HCT116 (cell line): ENCODE measurements at regions not wholly inside any gene's neighbourhood (a gene's known extent, or its start where the extent isn't known, plus 50 kb on each side); places are given as distances from the start of the nearest gene placed in this dataset.

ENCODE experiments used
- ATAC-seq: fragments of 200-7000 bp; cut with Tn5 transposase; 2 replicates; pipeline ENCODE4 v1.9.1; 2020; ENCODE audit warnings: mild to moderate bottlenecking, moderate library complexity
- BruUV-seq: library from RNA; stranded (reverse); fragments of 400-500 nt; replicated peaks from 2 replicates; lab custom pipeline; 2021; lab: Mats Ljungman, UMichigan
- CTCF ChIA-PET: fragments of 300-600 bp; sonication (Branson Sonifier 250); formaldehyde crosslinking; loops from one replicate; lab custom pipeline; 2021; ENCODE audit warnings: antibody characterized with exemption; lab: Charles Lee
- POLR2A ChIA-PET: fragments of 300-600, 350-600 bp; sonication (Branson Sonifier 250); formaldehyde crosslinking; loops from one replicate; lab custom pipeline; 2021; ENCODE audit warnings: antibody characterized with exemption; lab: Charles Lee
- RAD21 ChIA-PET, 2 experiments: fragments of 300-600 bp; sonication (Branson Sonifier 250); formaldehyde crosslinking; loops; one replicate each; lab custom pipeline; 2023; ENCODE audit warnings: low total read pairs in 2 of 2; ENCODE audit not compliant: uncharacterized antibody in 2 of 2, unreplicated experiment in 2 of 2, low non-redundant PET in 1 of 2; lab: Charles Lee
- DNase-seq: peaks from one replicate; pipeline ENCODE4 v3.0.0-alpha.2; 2010; ENCODE audit warnings: low read depth, low spot score
- H2AFZ ChIP-seq: fragments of 200-600 bp; shearing (Covaris generic), sonication (generic); 2 replicates; pipeline ENCODE4 v1.6.1; 2017; ENCODE audit warnings: low read depth, mixed run types, mixed read lengths, antibody characterized with exemption, low read length; ENCODE audit not compliant: poor library complexity, severe bottlenecking
- H3K27ac ChIP-seq: 2 replicates; pipeline ENCODE4 v1.5.1; 2012; ENCODE audit warnings: low read depth, low read length
- H3K27me3 ChIP-seq: fragments of 200-600 bp; sonication (generic); 2 replicates; pipeline ENCODE4 v1.6.1; 2016; ENCODE audit warnings: mixed run types, low read length, mixed read lengths; ENCODE audit not compliant: insufficient read depth
- H3K36me3 ChIP-seq, 2 experiments: fragments of 200-500 bp in 1 of 2; fragments of 200-600 bp in 1 of 2; sonication (Bioruptor generic) in 1 of 2; sonication (generic) in 1 of 2; 2 replicates each; pipeline versions ENCODE4 v1.5.1 to v1.6.1; 2014 to 2016; ENCODE audit warnings: low read length in 2 of 2, inconsistent platforms in 1 of 2, mixed read lengths in 1 of 2, mixed run types in 1 of 2; ENCODE audit not compliant: insufficient read depth in 2 of 2, control insufficient read depth in 1 of 2
- H3K4me1 ChIP-seq, 2 experiments: fragments of 200-600 bp in 1 of 2; sonication (generic) in 1 of 2; 2 replicates each; pipeline versions ENCODE4 v1.5.1 to v1.6.1; 2012 to 2017; ENCODE audit warnings: low read length in 2 of 2, inconsistent platforms in 1 of 2, mild to moderate bottlenecking in 1 of 2, mixed read lengths in 1 of 2, mixed run types in 1 of 2, moderate library complexity in 1 of 2; ENCODE audit not compliant: insufficient read depth in 2 of 2, control insufficient read depth in 1 of 2
- H3K4me2 ChIP-seq: fragments of 200-600 bp; sonication (generic); 2 replicates; pipeline ENCODE4 v1.6.1; 2017; ENCODE audit warnings: mixed run types, low read length, mixed read lengths
- H3K4me3 ChIP-seq, 2 experiments: fragments of 200-600 bp in 1 of 2; sonication (generic) in 1 of 2; replicated peaks in 1 of 2; 2 replicates each; pipeline ENCODE4 v1.5.1; 2011 to 2016; ENCODE audit warnings: low read length in 2 of 2, control low read depth in 1 of 2, low read depth in 1 of 2, mild to moderate bottlenecking in 1 of 2, mixed read lengths in 1 of 2, mixed run types in 1 of 2
- H3K79me2 ChIP-seq: fragments of 200-600 bp; sonication (generic); 2 replicates; pipeline ENCODE4 v1.6.1; 2017; ENCODE audit warnings: mild to moderate bottlenecking, mixed run types, low read length, moderate library complexity, mixed read lengths; ENCODE audit not compliant: insufficient read depth
- H3K9ac ChIP-seq: fragments of 200-600 bp; sonication (generic); 2 replicates; pipeline ENCODE4 v1.6.1; 2016; ENCODE audit warnings: low read length, mixed read lengths
- H3K9me2 ChIP-seq: fragments of 200-600 bp; sonication (generic), shearing (Covaris generic); 2 replicates; pipeline ENCODE4 v1.6.1; 2017; ENCODE audit warnings: mixed run types, mild to moderate bottlenecking, moderate library complexity; ENCODE audit not compliant: insufficient read depth
- H3K9me3 ChIP-seq, 2 experiments: fragments of 200-500 bp in 1 of 2; fragments of 200-600 bp in 1 of 2; sonication (Bioruptor generic) in 1 of 2; sonication (generic) in 1 of 2; 2 replicates each; pipeline ENCODE4 v1.6.1; 2014 to 2017; ENCODE audit warnings: low read length in 2 of 2, mixed read lengths in 2 of 2, inconsistent platforms in 1 of 2, low read depth in 1 of 2, mild to moderate bottlenecking in 1 of 2, mixed run types in 1 of 2, moderate library complexity in 1 of 2; ENCODE audit not compliant: control insufficient read depth in 1 of 2, insufficient read depth in 1 of 2
- H4K20me1 ChIP-seq: fragments of 200-600 bp; sonication (generic), shearing (Covaris generic); 2 replicates; pipeline ENCODE4 v1.6.1; 2017; ENCODE audit warnings: mixed run types, mild to moderate bottlenecking, moderate library complexity; ENCODE audit not compliant: insufficient read depth
- EGR1 ChIP-seq: IDR thresholded peaks from 2 replicates; pipeline ENCODE4 v1.6.1; 2012; ENCODE audit warnings: low read depth
- FOSL1 ChIP-seq: IDR thresholded peaks from 2 replicates; pipeline ENCODE4 v1.6.1; 2012; ENCODE audit warnings: low read depth
- POLR2AphosphoS5 ChIP-seq: IDR thresholded peaks from 2 replicates; pipeline ENCODE4 v1.6.1; 2011; ENCODE audit warnings: mild to moderate bottlenecking, low read depth, low read length, moderate library complexity
- TCF7L2 ChIP-seq: IDR thresholded peaks from 2 replicates; pipeline ENCODE4 v1.7.0; 2011; ENCODE audit warnings: borderline replicate concordance, inconsistent platforms; ENCODE audit not compliant: insufficient read depth, insufficient read length; ENCODE audit errors: extremely low read depth
- YY1 ChIP-seq: IDR thresholded peaks from 2 replicates; pipeline ENCODE4 v1.6.1; 2011; ENCODE audit warnings: low read length, low read depth, moderate library complexity, mild to moderate bottlenecking; ENCODE audit not compliant: insufficient replicate concordance; ENCODE audit errors: extremely low read depth
- intact Hi-C: fragments of 100-400 bp; cut with micrococcal nuclease; formaldehyde crosslinking; loops from 2 replicates; pipeline ENCODE4 v1.10.0; 2022
- TF ChIP-seq, protein P1 (sequence below): IDR thresholded peaks from 2 replicates; pipeline ENCODE4 v1.6.1; 2012; ENCODE audit warnings: low read depth

DNA sequence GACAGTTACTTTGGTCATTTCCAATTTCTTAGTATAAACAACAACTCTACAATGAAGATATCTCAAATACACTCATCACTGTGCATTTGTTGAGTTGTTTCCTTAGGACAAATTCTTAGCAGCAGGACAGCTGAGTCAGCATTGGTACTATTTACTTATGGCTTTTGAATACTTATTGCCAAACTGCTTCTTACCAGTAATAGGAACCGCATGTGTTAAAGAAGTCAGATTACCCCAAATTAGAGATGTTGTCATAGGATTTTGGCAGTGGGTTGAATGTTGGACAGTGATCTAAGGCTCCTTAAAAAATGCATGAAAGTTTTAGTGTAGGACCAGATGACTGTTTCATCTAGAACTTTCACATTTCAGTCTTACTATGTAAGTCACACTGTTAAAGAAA, 280.1 kb upstream of the DMRT1 start (continued):
- TF ChIP-seq, protein P1, sequence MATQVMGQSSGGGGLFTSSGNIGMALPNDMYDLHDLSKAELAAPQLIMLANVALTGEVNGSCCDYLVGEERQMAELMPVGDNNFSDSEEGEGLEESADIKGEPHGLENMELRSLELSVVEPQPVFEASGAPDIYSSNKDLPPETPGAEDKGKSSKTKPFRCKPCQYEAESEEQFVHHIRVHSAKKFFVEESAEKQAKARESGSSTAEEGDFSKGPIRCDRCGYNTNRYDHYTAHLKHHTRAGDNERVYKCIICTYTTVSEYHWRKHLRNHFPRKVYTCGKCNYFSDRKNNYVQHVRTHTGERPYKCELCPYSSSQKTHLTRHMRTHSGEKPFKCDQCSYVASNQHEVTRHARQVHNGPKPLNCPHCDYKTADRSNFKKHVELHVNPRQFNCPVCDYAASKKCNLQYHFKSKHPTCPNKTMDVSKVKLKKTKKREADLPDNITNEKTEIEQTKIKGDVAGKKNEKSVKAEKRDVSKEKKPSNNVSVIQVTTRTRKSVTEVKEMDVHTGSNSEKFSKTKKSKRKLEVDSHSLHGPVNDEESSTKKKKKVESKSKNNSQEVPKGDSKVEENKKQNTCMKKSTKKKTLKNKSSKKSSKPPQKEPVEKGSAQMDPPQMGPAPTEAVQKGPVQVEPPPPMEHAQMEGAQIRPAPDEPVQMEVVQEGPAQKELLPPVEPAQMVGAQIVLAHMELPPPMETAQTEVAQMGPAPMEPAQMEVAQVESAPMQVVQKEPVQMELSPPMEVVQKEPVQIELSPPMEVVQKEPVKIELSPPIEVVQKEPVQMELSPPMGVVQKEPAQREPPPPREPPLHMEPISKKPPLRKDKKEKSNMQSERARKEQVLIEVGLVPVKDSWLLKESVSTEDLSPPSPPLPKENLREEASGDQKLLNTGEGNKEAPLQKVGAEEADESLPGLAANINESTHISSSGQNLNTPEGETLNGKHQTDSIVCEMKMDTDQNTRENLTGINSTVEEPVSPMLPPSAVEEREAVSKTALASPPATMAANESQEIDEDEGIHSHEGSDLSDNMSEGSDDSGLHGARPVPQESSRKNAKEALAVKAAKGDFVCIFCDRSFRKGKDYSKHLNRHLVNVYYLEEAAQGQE = no peak
- TF ChIP-seq YY1 (no peak), EGR1 (no peak)

DNA sequence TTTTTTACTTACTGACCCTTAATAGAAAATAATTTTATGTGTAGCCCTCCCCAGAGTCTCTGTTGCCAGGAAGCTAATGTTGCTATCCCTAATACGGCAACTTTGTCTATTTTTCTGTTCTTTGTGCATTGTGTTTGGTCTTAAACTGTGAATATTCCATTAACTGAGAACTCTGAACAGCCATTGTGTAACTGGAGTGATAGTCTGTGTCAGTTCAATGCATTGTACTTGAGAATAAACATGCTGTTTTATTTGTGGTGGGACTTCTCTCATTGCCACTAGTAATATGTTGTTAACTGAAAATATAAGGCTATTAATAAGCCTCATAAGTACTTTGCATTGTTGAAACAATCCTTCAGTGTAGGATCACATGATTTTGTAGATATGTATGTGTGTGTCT, 278.3 kb upstream of the DMRT1 start:
- peaks cover 2 to 5% of the 10 kb centered on the region in 2 experiments; a peak in 3 of 4 replicates for H3K4me1 ChIP-seq
- ATAC-seq (no peak), DNase-seq (no peak)
- H3K4me2 ChIP-seq = no peak overlapping the region
- no peaks in the 10 kb centered on the region for H3K9me2 ChIP-seq
- H3K36me3 ChIP-seq = no peaks in the 10 kb centered on the region
- no peak overlapping the region for H2AFZ ChIP-seq
- no peak overlapping the region for H3K4me3 ChIP-seq
- no peaks in the 10 kb centered on the region for H4K20me1 ChIP-seq
- peaks cover 5% of the 10 kb centered on the region; the same call in 1 of the 2 replicates for H3K79me2 ChIP-seq
- RAD21 ChIA-PET = no interaction called here
- CTCF ChIA-PET = no interaction called here
- no peaks in the 10 kb centered on the region for H3K9me3 ChIP-seq
- TF ChIP-seq TCF7L2 (no peak), POLR2AphosphoS5 (no peak), FOSL1 (no peak)
- TF ChIP-seq, protein P1 = no peak
- no peak overlapping the region for H3K27ac ChIP-seq
- POLR2A ChIA-PET = no interaction called here
- BruUV-seq = no TSS peak
- intact Hi-C loops = no loop called here
- no peak overlapping the region for H3K9ac ChIP-seq
- no peaks in the 10 kb centered on the region for H3K27me3 ChIP-seq
